NCI-H1417 treated with DMSO at 0.1 percent for 48 hours (cell line): ENCODE measurements at regions not wholly inside any gene's neighbourhood (a gene's known extent, or its start where the extent isn't known, plus 50 kb on each side); places are given as distances from the start of the nearest gene placed in this dataset.
"Not testable (repeated sequence)": the region's sequence is repeated elsewhere in the genome, so short reads cannot be mapped to it uniquely, and the experiment has no call there.

Experiments
- DNase-seq: peaks from one replicate; lab custom pipeline; 2025; lab: John Stamatoyannopoulos, UW

DNA sequence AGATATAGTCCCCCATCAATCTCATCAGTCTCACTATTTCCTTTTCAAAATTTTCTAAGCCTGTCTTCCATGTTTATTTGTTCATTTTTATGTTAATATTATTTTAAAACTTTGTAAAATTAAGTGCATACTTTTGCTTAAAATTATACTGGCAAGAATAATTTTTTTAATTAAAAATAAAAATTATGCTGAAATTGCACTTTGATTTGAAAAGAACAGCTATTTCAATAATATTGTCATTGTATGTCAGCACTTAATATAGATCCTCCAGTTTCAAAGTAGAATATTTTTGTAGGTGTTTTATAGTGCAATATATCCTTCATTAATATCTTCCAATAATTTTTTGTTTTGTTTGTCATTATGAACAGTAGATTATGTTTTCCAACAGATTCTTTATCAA is 99.0 kb upstream of the MAGI2 start:
- no peak for DNase-seq

DNA sequence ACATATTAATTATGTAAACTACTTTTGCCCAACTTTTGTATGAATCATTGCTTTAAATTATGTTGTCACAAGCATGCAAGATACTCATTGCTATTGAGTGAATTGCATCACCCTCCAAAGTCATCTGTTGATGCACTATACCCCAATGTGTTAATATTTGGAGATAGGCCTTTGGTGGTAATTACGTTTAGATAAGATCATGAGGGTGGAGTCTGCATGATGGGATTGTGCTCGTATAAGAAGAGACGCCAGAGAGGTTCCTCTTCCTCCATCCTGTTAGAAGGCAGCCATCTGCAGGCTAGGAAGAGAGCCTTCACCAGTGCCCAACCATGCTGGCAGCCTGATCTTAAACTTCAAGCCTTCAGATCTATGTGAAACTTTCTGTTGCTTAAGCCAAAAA is 95.3 kb upstream of the MAGI2 start:
- DNase-seq, result no peak

DNA sequence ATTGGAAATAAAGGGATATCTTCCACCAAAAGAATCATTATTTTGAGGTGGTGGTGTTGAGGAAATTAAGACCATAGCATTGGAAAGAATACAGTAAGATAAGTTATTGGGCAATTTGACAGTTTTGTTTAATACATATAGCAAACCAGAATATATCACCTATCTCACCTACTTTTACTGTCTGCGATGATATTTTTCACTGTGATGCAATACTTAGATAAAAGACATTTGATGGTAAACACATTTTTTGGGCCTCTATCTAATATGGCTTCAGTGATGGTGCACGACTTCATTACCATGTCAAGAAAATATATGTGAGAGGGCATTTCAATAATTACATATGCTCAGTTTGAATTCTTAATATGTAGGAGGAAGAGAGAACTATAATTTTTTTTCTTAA is 93.7 kb upstream of the MAGI2 start:
- DNase-seq, result no peak

DNA sequence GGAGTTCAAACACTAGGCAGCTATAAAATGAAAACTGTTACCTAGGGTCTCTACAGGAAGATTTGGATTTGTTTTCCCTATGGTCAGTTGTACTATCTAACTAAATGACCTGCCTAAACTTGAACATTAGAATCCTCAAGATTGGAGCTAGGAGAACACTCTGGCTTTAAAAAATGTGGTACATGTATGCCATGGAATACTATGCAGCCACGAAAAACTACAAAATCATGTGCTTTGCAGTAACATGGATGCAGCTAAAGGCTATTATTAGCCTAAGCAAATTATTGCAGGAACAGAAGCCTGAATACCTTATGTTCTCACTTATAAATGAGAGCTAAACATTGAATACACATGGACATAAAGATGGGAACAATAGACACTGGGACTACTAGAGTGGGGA is 87.1 kb upstream of the MAGI2 start:
- DNase-seq, result no peak

DNA sequence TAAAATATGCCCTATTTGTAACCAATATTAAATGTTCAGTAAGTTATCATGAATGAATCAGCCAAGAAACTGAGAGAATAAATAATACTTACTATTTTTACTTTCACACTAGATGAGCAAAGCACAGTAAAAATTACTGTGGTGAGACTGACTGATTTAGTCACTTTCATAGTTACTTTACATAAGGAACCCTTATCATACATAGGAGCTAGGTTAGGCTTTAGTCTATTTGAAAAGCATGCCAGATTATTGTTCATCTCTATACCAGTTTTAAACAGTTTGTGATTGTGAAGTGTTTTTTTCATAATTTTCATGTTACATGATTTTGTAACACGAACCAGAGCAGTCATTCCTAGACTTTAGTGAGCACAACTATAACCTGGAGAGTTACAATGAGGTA is 80.7 kb upstream of the MAGI2 start:
- no peak for DNase-seq

DNA sequence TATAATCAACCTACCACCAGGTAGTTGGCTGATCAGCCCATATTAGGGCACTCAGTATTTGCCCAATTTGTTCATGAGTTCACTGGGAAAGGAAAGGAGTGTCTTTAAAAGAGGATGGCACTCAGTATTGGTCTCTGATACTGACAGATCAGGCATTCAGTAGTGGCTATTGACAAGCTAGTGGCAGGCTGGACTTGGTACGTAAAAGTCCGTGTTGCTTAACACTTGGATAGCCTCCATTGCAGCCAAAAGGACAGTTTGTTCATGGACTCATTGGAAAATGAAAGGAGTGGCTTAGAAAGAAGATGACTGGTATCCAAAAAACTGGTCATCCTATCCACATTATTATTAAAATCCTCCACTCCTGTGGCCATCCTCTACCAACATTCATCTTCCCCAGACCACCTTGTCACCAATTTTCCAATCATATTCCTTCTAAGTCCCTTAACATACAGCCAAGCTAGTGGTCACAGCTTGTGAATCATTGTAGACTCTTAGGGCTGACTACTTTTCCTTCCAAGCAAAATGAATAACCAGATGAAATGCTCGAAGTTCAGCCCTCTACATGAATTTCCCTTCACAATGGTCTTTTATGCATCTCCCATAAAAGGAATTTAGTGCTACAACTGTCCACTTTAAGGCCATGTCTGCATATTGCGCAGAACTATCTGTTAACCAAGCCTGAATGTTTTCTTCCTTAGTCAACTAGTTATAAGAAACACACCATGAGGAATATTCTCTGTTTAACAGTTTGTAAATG is 78.6 kb upstream of the MAGI2 start:
- no peak for DNase-seq

DNA sequence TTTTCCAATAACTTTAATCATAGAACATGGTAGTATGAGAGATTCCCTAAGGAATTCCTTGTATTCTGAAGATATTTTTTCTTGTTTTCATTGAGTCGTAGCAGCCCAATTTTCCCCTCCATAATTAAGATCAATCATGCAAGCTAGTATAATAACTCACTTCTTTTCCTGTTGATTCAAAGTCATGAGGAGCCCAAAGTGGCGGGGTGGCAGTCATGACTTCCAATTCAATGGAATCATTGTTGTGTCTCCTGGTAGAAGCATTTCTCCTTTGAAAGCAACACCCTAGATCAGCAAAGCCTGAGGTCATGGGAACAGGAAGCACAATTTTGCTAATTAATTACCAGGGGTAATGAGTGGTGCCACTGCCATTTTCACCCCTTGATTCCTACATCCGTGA is 77.6 kb upstream of the MAGI2 start:
- DNase-seq, result no peak

DNA sequence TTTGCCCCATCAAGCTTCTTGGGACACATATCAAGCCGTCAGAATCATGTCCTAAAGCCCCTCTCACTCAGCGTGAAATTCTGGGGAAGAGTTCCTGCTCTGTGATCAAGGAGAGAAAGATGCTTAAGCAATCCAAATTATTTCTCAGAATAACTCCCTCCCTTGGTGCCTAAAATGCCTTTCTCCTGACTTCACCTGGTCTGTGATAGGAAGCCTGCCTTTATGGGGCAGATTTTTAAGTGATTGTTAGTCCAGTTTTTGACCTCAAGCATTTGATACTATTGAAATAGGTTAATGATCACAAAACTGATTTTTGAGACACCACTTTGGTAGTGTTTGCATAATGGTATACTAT is 76.4 kb upstream of the MAGI2 start:
- no peak for DNase-seq

DNA sequence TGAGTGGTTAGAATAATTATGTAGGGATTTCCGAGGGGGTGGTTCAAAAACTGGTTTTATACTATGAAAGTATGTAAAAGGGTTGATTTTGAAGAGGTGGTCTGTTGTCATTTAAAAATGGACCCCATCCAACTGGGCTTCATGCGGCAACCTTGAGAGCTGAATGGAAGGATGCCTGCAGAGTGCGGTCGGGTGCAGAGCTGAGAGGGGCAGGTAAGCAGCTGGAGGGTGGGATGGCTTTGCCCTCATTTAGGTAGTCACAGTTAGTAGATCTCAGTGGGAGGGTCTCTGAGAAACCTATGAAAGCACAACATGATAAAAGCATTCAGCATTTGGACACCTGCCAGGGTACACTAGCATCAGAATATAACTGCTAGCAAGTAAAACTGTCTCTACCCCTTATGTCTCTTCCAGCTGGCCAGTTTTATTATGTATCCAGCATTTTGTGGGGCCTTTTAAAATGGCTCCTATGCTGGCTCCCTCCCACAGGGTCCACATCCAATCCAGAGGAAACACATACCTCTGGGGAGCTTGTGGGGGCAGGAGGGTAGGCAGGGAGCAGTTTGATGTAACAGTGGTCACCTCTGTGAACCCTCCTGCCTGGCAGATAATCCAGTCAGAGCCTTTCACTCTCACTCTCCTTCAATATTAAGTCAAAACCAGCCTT is 75.9 kb upstream of the MAGI2 start:
- DNase-seq, result no peak

DNA sequence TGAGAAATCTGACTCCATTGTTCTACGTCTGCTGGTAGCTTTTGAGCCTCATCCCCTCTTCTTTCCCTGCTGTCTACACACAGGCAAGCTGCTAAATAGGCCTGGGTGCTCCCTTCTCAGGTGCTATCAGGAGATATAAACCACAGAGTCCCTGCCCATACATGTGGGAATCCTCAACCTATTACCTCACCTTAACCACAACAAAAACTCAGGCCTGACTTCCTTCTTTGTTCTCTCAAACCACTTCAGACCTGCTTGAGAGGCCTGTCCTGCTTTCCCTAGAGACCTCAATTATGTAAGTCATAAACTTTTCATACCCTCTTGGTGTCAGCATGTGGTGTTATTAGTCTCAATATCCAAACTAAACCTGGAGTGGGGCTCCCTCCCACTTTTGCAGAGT is 75.0 kb upstream of the MAGI2 start:
- DNase-seq, result no peak

DNA sequence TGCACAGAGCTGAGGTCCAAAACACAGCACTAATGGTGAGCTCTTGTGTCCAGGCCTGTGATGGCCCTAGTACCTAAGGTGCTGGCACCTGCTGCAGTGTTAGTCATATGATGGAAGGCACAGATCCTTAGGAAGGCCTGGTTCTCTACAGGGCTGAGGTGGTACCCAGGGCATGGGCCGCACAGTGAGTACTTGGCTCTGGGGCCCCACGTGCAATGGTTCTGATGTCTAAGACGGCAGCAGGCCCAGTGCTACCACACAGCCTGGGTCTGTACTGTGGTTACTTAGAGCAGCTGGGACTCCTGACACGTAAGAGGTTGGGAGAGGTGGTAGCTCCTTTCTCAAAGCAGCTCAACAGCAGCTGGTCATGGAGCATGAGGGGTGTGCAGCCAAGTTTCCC is 70.6 kb upstream of the MAGI2 start:
- DNase-seq, result no peak

DNA sequence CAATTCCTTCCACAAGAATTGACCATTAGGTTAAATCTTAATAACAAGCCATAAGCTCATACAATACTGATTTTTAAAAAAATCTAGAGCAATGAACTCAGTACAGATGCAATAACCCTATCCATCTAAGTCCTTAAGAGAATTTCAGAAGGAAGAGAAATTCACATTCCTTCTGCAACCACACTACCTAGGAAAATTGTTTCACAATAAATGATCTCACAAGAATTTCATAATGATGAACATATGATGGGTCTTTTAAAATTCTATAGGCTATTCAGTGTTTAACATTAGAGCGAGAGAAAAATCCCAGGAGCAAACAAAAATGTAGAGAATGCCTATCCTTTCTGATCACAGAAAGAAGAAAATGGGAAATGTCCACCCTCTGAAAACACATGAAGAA is 70.0 kb upstream of the MAGI2 start:
- no peak for DNase-seq

DNA sequence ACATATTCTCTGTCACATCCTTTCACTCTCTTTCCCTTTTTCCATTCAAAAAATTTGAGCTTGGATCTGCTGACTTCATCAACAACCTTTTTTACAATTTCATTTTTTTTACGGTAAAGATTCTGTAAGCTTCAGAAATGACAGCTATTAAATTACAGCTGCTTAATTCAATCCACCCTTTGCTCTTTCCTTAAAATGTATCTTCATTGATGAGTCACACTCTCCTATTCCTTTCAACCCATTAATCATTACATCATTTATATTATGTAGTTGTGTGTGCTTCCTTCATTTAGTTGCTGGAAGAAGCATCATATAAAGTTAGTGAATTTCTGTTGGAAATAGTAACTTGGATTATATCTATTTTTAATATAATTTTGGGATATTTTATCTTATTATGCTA is 67.1 kb upstream of the MAGI2 start:
- DNase-seq, result no peak

DNA sequence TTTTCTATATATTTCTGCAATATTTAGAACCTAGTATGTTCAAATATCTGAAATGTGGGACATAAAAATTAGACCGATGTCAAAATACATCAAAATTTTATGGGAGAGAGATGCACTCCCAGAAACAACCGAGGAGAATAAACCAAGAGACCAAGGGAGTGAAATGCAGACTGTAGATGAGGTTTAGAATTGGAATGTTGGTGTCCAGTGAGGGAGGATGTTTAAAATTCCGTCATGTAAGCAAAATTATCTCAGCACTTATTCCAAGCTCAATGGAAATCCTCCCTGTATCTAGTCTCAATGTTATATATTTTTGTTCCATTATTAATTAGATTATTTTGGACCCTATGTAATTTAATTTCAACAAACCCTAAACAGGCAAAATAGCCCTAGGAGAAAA is 61.9 kb upstream of the MAGI2 start:
- DNase-seq, result no peak

DNA sequence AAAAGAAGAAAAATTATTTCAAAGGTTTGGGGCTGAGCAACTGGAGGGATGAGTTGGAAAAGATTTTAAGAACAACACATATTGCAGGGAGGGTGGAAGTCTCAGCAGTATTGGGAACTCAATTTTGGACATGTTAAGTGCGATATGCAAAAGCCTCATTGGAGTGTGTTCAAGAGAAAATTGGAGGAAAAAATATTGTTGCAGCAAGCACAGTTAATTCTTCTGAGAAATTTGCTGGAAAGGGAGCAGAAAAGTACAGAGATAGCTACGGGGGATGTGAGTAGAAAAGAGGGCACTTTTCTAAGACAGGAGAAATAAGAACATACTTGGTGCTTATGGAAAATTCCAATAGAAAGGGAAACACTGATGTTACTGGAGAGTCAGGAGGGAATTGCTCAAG is 59.8 kb upstream of the MAGI2 start:
- no peak for DNase-seq

DNA sequence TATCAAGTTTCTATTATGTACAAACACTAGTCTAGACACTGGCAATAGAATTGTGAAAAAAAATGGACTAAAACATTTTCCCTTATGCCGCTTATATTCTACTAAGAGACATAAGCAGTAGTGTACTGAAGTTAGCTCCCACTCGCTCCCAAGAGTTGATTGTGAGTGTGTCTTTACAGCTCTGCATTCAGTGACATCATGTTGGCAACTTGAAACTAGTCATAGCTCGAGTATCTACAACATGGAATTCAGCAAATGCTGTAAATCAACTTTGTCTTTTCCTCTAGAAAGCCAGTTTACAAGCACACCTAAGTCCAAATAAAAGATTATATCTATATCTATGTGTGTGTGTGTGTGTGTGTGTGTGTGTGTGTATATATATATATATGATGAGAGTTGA is 58.8 kb upstream of the MAGI2 start:
- DNase-seq, result no peak

DNA sequence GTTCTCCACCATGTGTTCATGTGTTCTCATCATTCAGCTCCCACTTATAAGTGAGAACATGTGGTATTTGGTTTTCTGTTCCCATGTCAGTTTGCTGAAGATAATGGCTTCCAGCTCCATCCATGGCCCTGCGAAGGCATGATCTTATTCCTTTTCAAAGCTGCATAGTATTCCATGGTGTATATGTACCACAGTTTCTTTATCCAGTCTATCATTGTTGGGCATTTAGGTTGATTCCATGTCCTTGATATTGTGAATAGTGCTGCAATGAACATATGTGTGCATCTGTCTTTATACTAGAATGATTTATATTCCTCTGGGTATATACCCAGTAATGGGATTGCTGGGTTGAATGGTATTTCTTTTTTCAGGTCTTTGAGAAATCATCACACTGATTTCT is 57.6 kb upstream of the MAGI2 start:
- not testable (repeated sequence) for DNase-seq

DNA sequence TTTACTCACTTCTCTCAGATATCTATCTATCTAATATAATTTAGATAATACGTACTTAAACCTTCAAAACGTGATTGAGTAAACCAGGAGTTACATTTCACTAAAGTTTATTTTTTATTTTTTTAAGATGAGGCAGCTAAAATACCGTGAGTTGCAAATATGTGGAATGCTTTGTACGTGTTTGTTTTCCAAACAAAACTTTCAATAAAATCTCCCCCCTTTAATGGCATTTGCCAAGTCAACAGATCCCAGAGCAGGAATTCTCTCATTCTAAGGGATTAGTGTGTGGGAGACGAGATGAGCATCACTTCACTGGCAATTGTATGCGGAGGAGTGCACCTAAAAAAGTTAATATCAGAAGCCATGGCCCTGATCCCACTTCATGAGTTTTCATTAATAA is 53.7 kb upstream of the MAGI2 start:
- no peak for DNase-seq

DNA sequence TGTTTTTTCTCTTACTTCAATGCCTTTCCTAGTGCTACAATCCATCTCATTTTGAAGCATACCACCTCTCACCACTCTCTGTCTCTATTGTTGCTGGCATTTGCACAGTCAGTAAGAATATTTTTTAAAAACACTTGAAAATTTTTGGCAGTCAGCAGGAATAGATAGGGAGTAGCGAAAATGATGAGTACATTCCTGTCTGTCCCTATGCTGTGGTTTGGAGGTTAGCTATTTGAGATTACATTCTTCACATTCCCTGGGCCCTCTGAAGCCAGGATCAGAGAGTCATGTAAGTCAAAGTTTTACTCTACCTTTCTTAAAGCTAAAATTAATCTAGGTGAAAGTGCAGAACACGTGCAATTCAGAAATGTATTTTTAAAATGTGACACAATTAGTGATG is 53.0 kb upstream of the MAGI2 start:
- DNase-seq, result no peak

DNA sequence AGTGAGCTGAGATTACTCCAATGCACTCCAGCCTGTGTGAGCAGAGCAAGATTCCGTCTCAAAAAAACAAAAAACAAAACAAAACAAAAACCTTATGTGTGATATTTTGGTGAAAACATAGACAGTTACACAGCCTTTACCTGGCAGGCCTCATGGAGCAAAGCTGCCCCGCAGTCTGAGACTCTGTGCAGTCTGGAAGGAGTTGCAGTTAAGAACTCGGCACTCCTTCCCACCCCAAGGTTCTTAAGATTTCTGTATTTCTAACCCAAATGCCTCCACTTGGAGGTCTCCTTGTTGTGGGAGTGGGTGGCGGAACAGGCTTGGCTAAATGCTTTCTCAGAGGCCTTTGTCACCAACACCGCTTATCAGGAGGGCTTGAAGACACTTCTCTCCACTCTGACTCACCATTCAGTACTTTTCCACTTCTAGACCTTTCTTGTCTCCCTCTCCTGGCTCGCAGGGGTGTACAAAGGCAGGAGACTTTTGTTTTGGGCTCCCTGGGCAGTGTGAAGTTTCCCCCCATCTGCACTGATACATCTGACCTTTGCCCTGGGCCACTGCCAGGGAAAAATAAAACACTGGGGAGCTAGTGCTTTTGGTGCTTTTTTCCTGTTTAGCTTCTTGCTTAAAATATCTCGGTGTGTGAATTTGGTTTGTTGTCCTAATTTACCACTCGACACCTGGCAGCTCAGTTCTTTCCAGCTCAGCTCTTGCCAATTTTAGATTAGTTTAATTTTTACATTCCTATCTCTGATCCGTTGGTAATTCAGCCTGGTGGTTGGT is 51.3 kb upstream of the MAGI2 start:
- no peak for DNase-seq
